GM18507 (cell line): ENCODE measurements at regions not wholly inside any gene's neighbourhood (a gene's known extent, or its start where the extent isn't known, plus 50 kb on each side); places are given as distances from the start of the nearest gene placed in this dataset.
"Not testable (repeated sequence)": the region's sequence is repeated elsewhere in the genome, so short reads cannot be mapped to it uniquely, and the experiment has no call there.

Experiments
- DNase-seq: peaks from one replicate; pipeline ENCODE4 v3.0.0; 2011; ENCODE audit warnings: low read depth; ENCODE audit not compliant: insufficient read length; ENCODE audit errors: extremely low spot score
- FAIRE-seq: peaks from 2 replicates; lab custom pipeline; 2011; peaks lifted over from hg19 to GRCh38; lab: Jason Lieb, UNC

DNA sequence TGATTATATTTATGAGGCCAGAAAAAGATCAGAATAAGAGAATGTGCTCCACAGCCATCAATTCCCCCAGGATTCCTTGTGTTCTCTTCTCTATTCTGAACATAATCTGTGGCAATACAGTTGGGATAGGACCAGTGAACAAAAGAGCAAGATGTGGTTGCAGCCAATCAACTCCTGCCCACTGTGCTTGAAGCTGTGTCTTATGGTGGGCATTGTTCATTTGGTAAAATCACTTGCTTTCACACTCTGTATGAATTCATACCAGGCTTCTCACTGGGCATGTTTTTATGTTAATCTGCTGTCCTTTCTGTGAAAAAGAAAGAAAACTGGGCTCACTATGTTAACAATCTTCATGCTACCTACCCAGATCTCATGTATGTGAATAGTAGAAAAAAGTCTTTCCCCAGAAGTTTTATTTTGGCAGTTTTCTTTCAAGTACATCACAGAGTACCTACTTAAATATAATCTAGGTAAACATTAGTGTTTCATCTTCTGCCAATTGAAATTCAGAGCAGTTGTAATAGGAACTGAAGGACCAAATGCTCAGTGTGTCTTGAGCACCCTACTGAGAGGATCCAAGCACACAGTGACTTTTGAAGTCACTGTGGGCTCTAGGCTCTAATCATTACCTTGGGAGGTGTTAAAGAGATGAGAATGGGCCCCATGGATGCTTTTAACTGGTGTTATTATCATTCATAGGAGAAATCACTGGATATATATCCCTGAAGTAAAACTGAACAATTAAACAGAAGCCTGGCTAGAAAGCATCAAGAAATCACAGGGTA is 429.2 kb upstream of the TRAM1L1 start:
- FAIRE-seq (no peak), DNase-seq (no peak)

DNA sequence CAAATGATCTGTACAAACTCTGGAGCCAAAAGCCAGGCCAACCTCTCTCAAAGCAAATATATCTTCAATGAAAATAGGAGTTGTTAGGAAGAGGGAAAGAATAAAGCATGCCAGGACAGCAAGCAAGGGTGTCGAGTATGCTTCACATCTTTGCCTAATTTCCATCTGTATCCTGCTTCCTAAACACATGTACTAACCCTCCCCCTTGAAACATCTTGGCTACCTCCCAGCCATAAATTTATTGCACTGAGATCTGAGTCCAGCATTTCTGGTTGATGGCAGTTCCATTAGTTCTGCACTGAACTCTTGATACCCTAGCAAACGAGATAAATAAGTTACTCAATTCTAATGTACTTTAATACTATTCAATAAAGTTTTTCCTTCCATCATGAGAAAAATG is 430.5 kb upstream of the TRAM1L1 start:
- DNase-seq (no peak), FAIRE-seq (no peak)

DNA sequence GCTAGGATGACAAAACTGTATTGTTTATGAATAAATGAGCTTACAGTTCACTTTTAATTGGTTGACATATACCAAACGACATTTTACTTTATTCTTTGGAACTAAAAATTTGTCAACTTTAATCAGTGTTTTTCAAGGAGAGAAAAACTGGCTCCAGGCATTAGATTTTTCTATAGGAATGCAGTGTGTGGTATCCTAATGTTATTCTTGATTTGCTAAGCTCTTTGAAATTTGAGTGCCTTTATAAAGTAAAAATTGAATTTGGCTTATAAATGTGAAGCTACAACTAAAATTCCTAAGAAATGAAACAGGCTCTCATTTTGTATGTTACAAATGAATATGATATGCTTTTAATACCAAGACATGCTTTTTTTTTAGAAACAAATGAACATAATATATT is 442.2 kb upstream of the TRAM1L1 start:
- FAIRE-seq (no peak), DNase-seq (no peak)

DNA sequence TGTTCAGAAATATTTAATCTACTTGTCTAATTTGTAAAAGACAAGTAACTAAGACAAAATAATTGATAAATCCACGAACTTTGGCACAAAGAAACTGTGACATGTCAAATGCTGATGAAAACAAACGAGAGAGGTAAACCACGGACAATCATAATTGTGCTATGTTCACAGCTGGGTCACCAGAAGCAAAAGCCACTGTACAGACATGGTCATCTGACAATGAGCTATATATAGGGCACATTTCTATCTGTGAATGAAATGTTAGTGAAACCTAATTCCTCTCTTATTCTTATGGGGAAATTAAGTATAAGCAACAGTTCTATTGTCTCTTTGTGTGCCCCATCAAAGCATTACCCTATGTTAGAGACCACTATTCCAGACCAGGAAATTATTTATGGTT is 444.0 kb upstream of the TRAM1L1 start:
- DNase-seq: no peak
- no peak for FAIRE-seq

DNA sequence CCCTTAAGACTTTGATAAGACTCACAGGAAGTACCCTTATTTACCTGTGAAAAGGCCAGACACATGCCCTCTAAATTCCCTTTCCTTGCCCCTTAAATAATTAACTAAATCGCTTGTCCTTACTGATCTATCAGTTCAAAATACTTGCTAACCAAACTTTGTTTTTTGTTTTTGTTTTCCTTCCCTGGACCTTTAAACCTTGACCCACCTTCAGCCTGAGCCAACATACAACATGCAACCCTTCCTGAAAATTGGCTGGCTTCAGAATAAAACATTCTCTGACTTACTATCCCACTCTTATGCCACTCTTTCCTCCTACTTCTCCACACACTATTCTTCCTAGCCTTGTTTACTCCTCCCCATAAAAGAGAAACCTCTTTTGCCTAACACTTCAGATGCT is 448.1 kb upstream of the TRAM1L1 start:
- DNase-seq (no peak), FAIRE-seq (no peak)

DNA sequence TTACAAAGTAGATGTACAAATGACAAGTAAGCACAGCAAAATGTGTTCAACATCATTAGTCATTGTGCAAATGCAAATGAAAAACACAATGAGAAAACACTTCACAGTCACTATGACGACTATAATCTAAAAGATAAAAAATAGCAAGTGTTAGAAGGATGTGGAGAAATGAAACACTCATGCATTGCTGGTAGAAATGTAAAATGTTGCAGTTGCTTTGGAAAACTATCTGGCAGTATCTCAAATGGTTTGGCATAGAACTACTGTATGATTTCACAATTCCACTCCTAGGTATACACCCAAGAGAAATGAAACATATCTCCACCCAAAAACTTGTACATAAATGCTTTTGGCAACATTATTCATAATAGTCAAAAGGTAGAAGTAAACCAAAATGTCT is 459.7 kb upstream of the TRAM1L1 start:
- no peak for FAIRE-seq
- DNase-seq: no peak

DNA sequence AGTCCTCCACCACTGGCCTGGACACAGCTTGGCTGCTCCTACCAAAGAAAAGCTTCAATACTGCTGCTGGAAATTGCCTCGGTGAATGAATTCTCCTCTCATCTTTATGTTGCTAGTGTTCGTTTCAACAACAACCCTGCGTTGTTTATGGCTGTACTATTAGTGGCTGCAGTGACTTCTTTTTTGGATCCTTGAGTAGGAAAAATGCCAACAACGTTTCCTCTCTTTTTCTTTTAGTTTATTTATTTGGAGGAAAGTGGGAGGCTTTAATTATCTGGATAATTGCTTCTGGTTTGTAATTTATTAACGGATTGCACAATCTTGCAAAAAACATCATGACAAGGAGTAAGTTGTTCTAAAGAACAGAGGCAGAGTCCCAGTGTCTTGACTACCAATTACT is 464.1 kb upstream of the TRAM1L1 start:
- no peak for FAIRE-seq
- DNase-seq: no peak

DNA sequence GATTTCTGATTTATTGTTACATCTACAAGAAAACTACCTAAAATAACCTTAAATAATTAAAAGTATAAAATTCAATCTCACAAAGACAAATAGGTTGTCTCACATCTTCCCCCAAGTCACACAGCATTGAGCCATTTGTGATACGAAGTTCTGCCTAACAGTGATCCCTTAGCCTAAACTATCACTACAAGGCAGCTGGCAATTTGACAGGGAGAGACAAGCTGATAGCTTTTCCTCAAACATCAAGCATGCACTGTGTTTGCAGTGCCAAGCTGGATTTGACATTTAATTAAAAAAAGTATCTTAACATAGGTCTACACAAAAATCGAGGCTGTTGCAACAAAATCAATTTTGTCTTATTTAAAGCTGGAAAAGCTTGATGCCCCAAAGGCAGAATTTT is 464.7 kb upstream of the TRAM1L1 start:
- FAIRE-seq (no peak), DNase-seq (no peak)

DNA sequence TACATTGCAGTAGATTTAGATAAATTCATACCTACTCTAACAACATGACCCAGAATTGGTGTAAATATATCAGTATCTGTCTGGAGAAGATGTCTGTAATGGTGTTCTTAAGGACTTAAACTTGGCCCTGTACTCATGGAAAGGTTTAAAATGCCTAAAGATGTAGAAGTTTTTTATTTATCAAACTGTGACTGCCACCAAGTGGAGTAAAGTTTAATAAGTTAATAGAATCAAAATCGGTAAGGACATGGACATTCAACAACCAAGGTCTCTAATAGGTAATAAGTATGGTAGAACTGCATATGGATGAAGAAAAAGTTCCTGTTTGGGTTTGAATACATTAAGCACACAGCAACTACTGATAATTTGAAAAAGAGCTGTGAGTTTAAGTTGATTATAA is 474.0 kb upstream of the NDST3 start:
- DNase-seq (no peak), FAIRE-seq (no peak)

DNA sequence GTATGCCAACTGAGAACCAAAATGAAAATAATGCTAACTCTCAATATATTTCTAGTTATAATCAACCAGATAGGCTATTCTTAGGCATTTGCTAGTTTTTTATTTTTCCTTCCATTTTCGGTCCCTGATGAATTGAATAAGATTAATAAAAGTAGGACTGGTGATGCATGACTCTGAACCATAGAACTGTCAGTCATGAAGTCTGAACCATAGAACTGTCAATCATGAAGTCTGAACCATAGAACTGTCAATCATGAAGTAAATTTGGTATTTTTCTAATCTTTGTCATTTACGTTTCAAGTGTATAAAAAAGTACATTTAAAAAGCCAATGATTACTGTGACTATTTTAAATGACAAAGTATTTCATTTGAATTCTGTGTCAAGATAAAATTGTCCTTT is 460.2 kb upstream of the NDST3 start:
- FAIRE-seq (no peak), DNase-seq (no peak)

DNA sequence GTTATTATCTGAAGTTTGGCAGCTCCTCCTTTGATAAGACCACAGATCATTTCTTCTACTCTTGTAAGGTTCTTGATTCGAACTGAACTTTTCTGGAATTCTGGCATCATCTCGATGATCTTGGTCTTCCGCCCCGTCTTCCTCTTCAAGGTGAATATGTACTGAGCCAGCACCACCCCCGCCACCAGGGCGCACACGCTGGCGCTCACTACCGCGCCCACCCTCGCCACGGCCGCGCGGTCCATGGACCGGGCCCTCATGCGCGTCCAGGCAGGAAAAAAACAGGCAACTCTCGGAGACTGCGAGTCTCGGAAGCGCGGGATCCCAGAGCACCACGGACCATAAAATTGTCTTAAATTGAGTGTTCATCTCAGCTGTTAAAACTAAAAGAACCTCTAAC is 458.4 kb upstream of the NDST3 start:
- no peak for FAIRE-seq
- no peak for DNase-seq

DNA sequence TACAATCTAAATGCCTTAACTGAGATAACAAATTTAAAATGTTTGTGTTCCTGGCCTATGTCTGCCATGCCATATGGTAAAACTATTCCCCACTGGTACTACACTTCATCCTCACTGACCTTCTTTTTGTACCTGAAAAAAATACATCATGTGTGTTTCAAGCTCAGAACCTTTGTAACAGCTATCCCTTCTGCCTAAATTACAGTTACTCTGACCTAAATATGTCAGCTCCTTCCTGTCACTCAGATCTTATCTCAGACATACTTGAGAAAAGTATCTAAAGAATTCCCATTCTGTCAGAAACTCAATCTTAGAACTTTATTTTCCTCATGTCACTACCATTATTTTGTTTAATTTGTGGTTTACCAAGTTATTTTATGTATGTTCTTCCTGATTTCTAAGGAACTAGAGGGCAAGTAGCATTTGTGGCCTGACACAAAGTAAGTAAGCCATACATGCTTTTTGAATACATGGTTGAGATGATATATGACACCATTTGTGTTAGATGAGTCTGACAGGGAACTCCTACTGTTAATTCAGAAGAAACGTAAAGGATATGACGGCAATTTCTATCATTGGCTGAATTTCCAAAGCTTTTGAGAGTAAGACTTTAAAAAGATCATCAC is 456.5 kb upstream of the NDST3 start:
- FAIRE-seq (no peak), DNase-seq (no peak)

DNA sequence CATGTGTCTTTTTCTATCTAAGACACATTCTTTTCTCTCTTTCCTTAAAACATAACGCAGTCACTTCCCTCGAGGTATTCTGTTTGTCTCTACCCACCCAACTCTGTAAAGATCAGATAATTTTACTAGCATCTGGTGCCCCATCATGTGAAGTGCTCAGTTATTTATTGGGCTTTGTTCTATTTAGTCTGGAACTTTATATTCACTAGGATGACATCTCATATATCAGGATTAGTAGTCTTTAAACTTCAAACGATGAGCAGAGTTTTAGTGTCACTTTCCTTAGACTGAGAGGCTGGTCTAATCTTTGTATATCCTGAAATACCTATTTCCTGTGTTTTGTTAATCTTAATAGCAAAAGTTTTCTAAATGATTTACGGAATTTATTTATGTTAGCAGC is 445.5 kb upstream of the NDST3 start:
- DNase-seq (no peak), FAIRE-seq (no peak)

DNA sequence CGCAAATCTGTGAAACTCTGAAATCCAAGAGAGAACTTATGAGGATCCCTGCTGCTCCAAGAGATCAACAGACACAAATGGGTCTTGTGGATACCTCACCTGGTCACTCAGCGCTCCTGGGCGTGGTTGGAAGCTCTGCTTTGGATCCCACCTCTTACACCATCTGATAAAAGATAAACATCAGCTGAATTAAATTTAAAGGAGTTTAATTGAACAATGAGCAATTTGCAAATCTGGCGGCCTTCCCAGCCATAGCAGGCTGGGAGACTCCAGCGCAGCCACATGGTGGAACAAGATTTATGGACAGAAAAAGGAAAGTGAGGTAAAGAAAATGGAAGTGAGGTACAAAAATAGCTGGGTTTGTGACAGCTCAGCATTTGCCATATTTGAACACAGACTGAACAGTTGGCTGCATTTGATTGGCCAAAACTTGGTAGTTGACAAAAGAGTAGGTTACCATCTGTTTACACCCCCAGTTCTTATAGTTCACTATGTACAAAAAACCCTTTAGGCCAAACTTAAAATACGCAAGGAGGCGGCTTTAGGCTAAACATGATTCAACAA is 437.3 kb upstream of the NDST3 start:
- FAIRE-seq (no peak), DNase-seq (no peak)

DNA sequence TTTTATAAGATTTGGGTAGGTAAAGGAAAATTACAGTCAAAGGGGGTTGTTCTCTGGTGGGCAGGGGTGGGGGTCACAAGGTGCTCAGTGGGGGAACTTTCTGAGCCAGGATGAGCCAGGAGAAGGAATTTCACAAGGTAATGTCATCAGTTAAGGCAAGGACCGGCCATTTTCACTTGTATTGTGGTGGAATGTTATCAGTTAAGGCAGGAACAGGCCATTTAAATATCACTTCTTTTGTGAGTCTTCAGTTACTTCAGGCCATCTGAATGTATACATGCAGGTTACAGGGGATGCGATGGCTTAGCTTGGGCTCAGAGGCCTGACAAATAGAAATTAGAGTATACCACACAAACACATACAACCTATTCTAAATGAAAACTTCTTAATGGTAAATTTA is 434.9 kb upstream of the NDST3 start:
- DNase-seq, FAIRE-seq: not testable (repeated sequence)

DNA sequence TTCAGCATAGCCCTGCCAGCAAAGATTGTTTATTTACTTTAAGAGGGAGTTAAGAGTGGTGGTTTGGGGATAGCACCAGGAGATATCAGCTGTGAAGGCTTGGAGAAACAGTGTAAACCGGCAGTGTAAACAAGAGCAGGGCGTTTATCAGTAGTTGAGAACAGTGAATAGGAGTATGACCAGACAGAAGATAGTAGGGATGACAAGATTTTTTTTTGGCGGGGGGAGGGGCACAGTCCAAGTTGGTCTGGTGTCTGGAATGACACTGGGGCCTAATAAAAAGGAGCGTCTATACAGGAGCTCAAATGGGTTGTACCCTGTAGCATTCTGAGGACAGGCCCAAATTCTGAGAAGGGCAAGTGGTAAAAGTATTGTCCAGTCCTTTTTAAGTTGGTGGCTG is 433.4 kb upstream of the NDST3 start:
- not testable (repeated sequence) for DNase-seq, FAIRE-seq

DNA sequence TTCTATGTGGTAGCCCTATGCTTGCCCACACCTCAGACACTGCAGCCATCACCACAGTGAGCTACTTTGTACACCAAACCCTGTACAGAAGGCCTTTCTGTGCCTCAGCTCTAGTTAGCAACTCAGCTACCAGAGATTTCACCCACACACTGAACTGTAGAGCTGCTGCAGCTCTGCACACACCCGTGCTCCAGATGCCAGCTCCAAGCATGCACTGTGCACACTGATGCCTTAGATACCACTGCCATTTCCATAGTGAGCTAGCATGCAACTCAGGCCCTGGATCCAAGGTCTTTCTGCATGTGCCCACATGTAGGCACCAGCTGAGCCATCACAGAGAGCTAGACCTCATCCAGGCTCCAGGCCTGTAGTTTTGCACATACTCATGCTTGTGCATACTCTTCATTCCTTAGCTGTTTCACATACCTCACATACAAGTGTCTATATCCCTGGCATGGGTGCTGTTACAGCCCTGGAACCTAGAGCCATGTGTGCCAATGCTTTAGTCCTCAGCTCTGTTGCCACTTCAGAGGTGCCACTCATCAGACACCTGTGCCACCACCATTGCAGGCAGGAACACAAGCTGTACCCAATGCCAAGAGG is 423.5 kb upstream of the NDST3 start:
- FAIRE-seq (no peak), DNase-seq (no peak)

DNA sequence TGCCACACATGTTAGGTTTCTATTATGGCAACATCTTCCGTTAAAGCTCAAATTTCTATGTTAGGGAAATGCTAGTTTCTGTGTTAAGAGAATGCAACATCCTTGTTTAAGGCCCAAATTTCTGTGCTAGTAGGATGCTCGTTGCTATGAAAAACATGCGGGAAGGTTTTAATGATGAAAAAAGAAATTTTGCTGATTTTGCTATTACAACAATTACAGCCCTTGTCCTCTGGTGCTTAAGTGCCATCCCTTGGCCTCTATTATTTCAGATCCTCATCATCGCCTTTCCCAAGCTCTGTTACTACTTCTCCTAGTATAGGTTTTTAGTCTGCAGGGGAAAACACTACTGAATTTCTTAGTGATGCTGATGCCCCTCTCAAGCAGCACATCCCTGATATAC is 412.6 kb upstream of the NDST3 start:
- DNase-seq: no peak
- no peak for FAIRE-seq

DNA sequence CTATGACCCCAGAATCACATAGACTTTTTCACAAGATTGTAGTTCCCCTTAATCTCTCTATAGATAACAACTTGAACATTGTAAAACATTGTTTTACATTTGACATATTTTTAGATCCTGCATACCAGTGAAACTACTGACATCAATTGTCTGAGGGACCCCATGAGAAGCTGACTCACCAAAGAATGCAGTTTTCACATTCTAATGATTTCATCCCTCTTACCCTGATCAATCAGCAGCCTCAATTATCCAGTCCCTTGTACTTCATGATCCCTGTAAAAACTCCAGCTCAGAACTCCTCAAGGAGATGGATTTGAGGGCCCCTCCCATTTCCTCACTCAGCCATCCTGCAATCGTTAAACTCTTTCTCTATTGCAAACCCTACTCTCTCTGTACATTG is 411.0 kb upstream of the NDST3 start:
- FAIRE-seq (no peak), DNase-seq (no peak)

DNA sequence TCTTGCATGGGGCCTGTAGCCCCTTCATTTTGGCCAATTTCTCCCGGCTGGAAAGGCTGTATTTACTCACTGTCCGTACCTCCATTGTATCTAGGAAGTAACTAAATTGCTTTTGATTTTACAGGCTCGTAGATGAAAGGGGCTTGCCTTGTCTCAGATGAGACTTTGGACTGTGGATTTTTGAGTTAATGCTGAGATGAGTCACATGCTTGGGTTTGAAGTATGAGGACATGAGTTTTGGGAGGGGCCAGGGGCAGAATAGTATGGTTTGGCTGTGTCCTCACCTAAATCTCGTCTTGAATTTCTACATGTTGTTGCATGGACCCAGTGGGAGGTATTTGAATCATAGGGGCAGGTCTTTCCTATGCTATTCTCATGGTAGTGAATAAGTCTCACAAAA is 407.6 kb upstream of the NDST3 start:
- no peak for FAIRE-seq
- DNase-seq: no peak

DNA sequence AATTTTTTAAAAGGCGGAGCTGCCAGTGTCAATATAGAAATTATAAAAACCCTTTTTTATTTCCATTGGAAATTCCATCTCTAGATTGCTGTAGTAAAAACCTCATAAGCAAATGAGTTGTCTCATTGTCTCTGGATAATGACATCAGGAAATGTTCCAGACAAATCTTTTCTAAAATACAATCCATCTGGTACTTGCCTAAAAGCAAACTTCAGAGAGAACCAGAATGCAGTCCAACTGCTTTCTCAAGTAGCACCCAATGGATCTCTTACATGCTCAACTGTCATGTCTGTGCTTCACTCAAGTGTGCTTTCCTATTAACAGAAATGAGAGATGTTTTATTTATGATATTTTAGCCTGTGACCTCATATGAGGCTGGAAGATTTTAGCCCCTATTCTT is 399.6 kb upstream of the NDST3 start:
- FAIRE-seq (no peak), DNase-seq (no peak)
